ENCODE measurements at regions not wholly inside any gene's neighbourhood (a gene's known extent, or its start where the extent isn't known, plus 50 kb on each side); places are given as distances from the start of the nearest gene placed in this dataset.

DNA sequence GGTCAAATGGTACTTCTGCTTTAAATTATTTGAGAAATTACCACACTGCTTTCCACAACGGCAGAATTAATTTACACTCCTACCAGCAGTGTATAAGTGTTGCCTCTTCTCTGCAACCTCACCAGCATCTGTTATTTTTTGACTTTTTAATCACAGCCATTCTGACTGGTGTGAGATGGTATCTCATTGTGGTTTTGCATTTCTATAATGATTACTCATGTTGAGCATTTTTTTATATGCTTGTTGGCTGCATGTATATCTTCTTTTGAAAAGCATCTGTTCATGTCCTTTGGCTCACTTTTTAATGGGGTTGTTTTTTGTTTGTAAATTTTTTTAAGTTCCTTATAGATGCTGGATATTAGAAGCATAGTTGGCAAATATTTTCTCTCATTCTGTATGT is 446.7 kb downstream of the PMP22 start:
- no CpG with 5 or more reads among the region's 1 CpG for WGBS (ENCODE audit: extremely low coverage, insufficient coverage, low lambda C conversion rate)
- no peak overlapping the region for H4K5ac ChIP-seq (ENCODE audit: low read length)
- no peak overlapping the region for H4K8ac ChIP-seq (ENCODE audit: low read depth, low read length)
- H3K18ac ChIP-seq (ENCODE audit: low read length) = no peak overlapping the region
- no peak overlapping the region for H2BK5ac ChIP-seq (ENCODE audit: low read length)
- no peaks in the 10 kb centered on the region for H3K79me2 ChIP-seq (ENCODE audit: control insufficient read depth, insufficient read depth, low read length)
- H3K4ac ChIP-seq (ENCODE audit: low read depth, low read length) = no peak overlapping the region
- no peaks in the 10 kb centered on the region for H3K36me3 ChIP-seq (ENCODE audit: control insufficient read depth, insufficient read depth, low read length)
- H3K27ac ChIP-seq (ENCODE audit: low read depth, low read length) = no peak overlapping the region
- H3K27me3 ChIP-seq (ENCODE audit: insufficient read depth, low read length, poor library complexity) = no peaks in the 10 kb centered on the region
- H3K4me3 ChIP-seq (ENCODE audit: low read length) = no peak overlapping the region
- no peak overlapping the region for H3K56ac ChIP-seq (ENCODE audit: low read length)
- H3K9ac ChIP-seq (ENCODE audit: low read length) = no peak overlapping the region
- no peak overlapping the region for H3K23ac ChIP-seq (ENCODE audit: low read length)
- no peaks in the 10 kb centered on the region for H3K4me1 ChIP-seq (ENCODE audit: control insufficient read depth, low read depth, low read length)
- no peak overlapping the region for H2AK5ac ChIP-seq (ENCODE audit: low read length)
- DNase-seq = no peak
- H2BK120ac ChIP-seq (ENCODE audit: low read depth, low read length) = no peak overlapping the region
- no peak overlapping the region for H2BK15ac ChIP-seq (replicated peaks; ENCODE audit: low read depth)
- no peaks in the 10 kb centered on the region for H3K79me1 ChIP-seq (ENCODE audit: low read length)
- H3K4me2 ChIP-seq (ENCODE audit: low read length) = no peak overlapping the region

DNA sequence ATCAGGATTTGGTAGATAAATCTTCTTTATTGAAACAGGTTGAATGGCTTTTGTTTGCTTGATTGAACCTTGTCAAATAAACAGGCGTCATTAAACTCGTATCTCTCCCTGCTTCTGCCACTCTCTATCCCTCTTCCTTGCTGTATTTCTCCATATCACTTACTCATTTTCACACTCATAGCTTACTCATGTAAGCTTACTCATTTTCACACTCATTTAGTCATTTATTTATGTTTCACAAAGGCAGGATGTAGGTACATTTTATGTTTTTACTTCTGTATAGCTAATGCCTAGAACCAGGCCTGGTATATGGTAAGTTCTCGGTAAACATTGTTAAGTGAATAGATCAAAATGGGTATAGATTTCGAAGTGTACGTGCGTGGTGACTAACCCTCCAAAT is 450.0 kb downstream of the PMP22 start:
- H3K36me3 ChIP-seq (ENCODE audit: control insufficient read depth, insufficient read depth, low read length) = no peaks in the 10 kb centered on the region
- no peak overlapping the region for H3K56ac ChIP-seq (ENCODE audit: low read length)
- no peak overlapping the region for H3K18ac ChIP-seq (ENCODE audit: low read length)
- no peak overlapping the region for H4K5ac ChIP-seq (ENCODE audit: low read length)
- H3K27ac ChIP-seq (ENCODE audit: low read depth, low read length) = no peak overlapping the region
- H3K4me3 ChIP-seq (ENCODE audit: low read length) = no peak overlapping the region
- no peaks in the 10 kb centered on the region for H3K4me1 ChIP-seq (ENCODE audit: control insufficient read depth, low read depth, low read length)
- no peak overlapping the region for H3K23ac ChIP-seq (ENCODE audit: low read length)
- no peak overlapping the region for H3K9ac ChIP-seq (ENCODE audit: low read length)
- H3K79me1 ChIP-seq (ENCODE audit: low read length) = no peaks in the 10 kb centered on the region
- H3K27me3 ChIP-seq (ENCODE audit: insufficient read depth, low read length, poor library complexity) = no peaks in the 10 kb centered on the region
- no CpG with 5 or more reads among the region's 6 CpGs for WGBS (ENCODE audit: extremely low coverage, insufficient coverage, low lambda C conversion rate)
- no peaks in the 10 kb centered on the region for H3K79me2 ChIP-seq (ENCODE audit: control insufficient read depth, insufficient read depth, low read length)
- no peak overlapping the region for H3K4ac ChIP-seq (ENCODE audit: low read depth, low read length)
- no peak overlapping the region for H2BK5ac ChIP-seq (ENCODE audit: low read length)
- H2BK15ac ChIP-seq (replicated peaks; ENCODE audit: low read depth) = no peak overlapping the region
- no peak overlapping the region for H2BK120ac ChIP-seq (ENCODE audit: low read depth, low read length)
- no peak for DNase-seq
- no peak overlapping the region for H4K8ac ChIP-seq (ENCODE audit: low read depth, low read length)
- H3K4me2 ChIP-seq (ENCODE audit: low read length) = no peak overlapping the region
- H2AK5ac ChIP-seq (ENCODE audit: low read length) = no peak overlapping the region

DNA sequence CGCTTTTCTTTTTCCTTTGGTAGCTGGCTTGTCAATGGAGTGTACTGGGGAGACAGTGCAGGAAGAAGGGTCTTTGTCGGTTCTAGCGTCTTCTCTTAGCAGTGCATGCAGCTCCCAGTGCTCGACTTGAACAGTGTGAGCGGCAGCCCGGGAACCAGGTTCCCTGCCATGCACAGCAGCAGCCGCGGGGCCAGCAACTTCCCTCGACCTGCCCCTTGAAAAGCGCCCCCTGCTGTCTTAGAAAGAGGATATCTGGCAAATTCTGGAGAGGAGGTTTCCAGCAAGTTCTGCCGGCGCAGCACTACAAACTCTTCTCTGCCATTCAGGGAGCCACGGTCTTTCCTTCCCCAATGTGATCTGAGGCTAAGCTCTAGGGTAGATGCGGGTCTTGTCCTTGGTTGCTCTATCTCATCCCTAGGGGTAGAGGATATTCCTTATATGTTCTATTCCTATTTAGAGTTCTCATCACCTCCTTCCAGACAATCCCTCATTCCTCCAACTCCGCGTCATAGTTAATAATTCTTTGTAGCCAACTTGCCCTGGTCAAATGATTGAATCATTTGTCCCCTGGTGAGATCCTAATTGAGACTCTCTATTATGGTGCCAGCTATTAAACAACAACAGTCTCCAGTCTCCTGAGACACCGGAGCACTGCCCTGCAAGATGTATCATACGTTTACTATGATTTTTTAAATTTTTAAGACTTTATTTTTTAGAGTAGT is 451.3 kb downstream of the PMP22 start:
- no peak overlapping the region for H2BK120ac ChIP-seq (ENCODE audit: low read depth, low read length)
- peak; percentile 85 for DNase-seq

DNA sequence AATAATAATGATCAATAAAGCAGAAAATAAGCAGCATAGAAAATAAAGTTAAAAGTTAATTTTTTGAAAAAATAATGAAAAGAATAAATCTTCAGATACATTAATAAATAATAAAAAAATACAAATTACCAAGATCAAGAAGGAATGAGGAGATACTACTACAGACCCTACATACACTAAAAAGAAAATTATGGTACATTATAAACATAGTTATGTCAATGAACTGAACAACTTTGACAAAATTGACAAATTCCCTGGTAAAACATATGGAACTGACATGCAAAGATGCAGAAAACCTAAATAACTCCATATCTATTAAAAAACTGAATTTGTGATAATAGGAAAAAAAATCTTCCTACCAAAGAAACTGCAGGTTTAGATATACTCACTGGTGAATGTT is 456.7 kb downstream of the PMP22 start:
- Histone ChIP-seq H3K79me2 (ENCODE audit: control insufficient read depth, insufficient read depth, low read length) (no peaks in the 10 kb centered on the region), H3K27ac (ENCODE audit: low read depth, low read length) (no peak overlapping the region), H3K27me3 (ENCODE audit: insufficient read depth, low read length, poor library complexity) (no peaks in the 10 kb centered on the region), H2BK120ac (ENCODE audit: low read depth, low read length) (no peak overlapping the region), H4K8ac (ENCODE audit: low read depth, low read length) (no peak overlapping the region), H3K4me3 (ENCODE audit: low read length) (no peak overlapping the region), H3K79me1 (ENCODE audit: low read length) (no peaks in the 10 kb centered on the region), H3K4me1 (ENCODE audit: control insufficient read depth, low read depth, low read length) (no peaks in the 10 kb centered on the region), H3K56ac (ENCODE audit: low read length) (no peak overlapping the region), H3K18ac (ENCODE audit: low read length) (no peak overlapping the region), H4K5ac (ENCODE audit: low read length) (no peak overlapping the region), H3K9ac (ENCODE audit: low read length) (no peak overlapping the region), H3K4ac (ENCODE audit: low read depth, low read length) (no peak overlapping the region), H3K36me3 (ENCODE audit: control insufficient read depth, insufficient read depth, low read length) (no peaks in the 10 kb centered on the region), H3K23ac (ENCODE audit: low read length) (no peak overlapping the region), H2AK5ac (ENCODE audit: low read length) (no peak overlapping the region), H2BK5ac (ENCODE audit: low read length) (no peak overlapping the region), H2BK15ac (replicated peaks; ENCODE audit: low read depth) (no peak overlapping the region), H3K4me2 (ENCODE audit: low read length) (no peak overlapping the region)
- no peak for DNase-seq

More for the DNA sequence above, 451.3 kb downstream of the PMP22 start:
- Histone ChIP-seq H4K5ac (ENCODE audit: low read length) (no peak overlapping the region), H3K4me1 (ENCODE audit: control insufficient read depth, low read depth, low read length) (no peaks in the 10 kb centered on the region), H3K36me3 (ENCODE audit: control insufficient read depth, insufficient read depth, low read length) (no peaks in the 10 kb centered on the region), H3K18ac (ENCODE audit: low read length) (no peak overlapping the region), H2BK15ac (replicated peaks; ENCODE audit: low read depth) (no peak overlapping the region), H3K4ac (ENCODE audit: low read depth, low read length) (no peak overlapping the region), H3K79me1 (ENCODE audit: low read length) (no peaks in the 10 kb centered on the region), H3K27ac (ENCODE audit: low read depth, low read length) (no peak overlapping the region), H3K27me3 (ENCODE audit: insufficient read depth, low read length, poor library complexity) (no peaks in the 10 kb centered on the region), H3K9ac (ENCODE audit: low read length) (no peak overlapping the region), H3K56ac (ENCODE audit: low read length) (no peak overlapping the region), H3K23ac (ENCODE audit: low read length) (no peak overlapping the region), H4K8ac (ENCODE audit: low read depth, low read length) (no peak overlapping the region), H3K4me2 (ENCODE audit: low read length) (no peak overlapping the region), H2AK5ac (ENCODE audit: low read length) (no peak overlapping the region), H3K4me3 (ENCODE audit: low read length) (no peak overlapping the region), H2BK5ac (ENCODE audit: low read length) (no peak overlapping the region), H3K79me2 (ENCODE audit: control insufficient read depth, insufficient read depth, low read length) (no peaks in the 10 kb centered on the region)
- no CpG with 5 or more reads among the region's 18 CpGs for WGBS (ENCODE audit: extremely low coverage, insufficient coverage, low lambda C conversion rate)

DNA sequence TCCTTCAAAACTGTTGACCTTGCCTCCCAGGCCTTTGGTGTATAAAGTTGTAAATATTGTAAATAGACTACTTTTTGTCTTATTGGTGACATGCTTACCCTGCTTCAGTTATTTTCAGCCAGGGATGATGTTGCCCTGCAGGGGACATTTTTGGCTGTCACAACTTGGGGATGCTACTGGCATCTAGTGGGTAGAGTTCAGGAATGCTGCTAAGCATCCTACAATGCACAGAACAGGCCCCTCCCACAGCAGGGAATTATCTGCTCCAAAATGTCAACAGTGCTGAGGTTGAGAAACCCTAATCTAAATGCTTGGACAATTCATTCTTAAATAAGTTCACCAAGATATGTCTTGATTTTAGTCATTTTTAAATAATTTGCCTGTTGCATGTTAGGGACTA is 459.8 kb downstream of the PMP22 start:
- Histone ChIP-seq H3K56ac (ENCODE audit: low read length) (no peak overlapping the region), H3K4me1 (ENCODE audit: control insufficient read depth, low read depth, low read length) (no peaks in the 10 kb centered on the region), H3K27me3 (ENCODE audit: insufficient read depth, low read length, poor library complexity) (no peaks in the 10 kb centered on the region), H2BK15ac (replicated peaks; ENCODE audit: low read depth) (no peak overlapping the region), H4K8ac (ENCODE audit: low read depth, low read length) (no peak overlapping the region), H3K4ac (ENCODE audit: low read depth, low read length) (no peak overlapping the region), H3K27ac (ENCODE audit: low read depth, low read length) (no peak overlapping the region), H4K5ac (ENCODE audit: low read length) (no peak overlapping the region), H3K18ac (ENCODE audit: low read length) (no peak overlapping the region), H3K23ac (ENCODE audit: low read length) (no peak overlapping the region), H2BK120ac (ENCODE audit: low read depth, low read length) (no peak overlapping the region), H3K4me3 (ENCODE audit: low read length) (no peak overlapping the region), H3K36me3 (ENCODE audit: control insufficient read depth, insufficient read depth, low read length) (no peaks in the 10 kb centered on the region), H2BK5ac (ENCODE audit: low read length) (no peak overlapping the region), H2AK5ac (ENCODE audit: low read length) (no peak overlapping the region), H3K79me1 (ENCODE audit: low read length) (no peaks in the 10 kb centered on the region), H3K9ac (ENCODE audit: low read length) (no peak overlapping the region), H3K79me2 (ENCODE audit: control insufficient read depth, insufficient read depth, low read length) (no peaks in the 10 kb centered on the region), H3K4me2 (ENCODE audit: low read length) (no peak overlapping the region)
- DNase-seq = peak; percentile 64

DNA sequence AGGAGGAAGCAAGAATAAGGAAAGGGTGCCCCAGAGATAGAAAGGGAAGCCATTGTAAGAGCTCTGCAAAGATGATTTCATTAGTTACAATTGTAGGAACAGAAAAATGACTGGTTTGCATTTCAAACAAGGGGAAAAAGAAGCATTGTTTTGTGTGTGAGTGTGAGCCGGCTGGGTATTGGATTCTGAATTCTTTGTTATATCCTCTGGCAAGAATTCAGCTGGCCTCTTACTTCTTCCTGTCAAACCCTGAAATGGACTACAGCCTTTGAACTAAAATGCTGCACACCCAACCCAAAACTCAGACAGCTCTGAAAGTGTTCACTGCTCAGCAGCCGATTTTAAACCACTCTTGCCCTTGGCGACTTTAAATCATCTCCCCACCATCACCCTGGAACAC is 461.3 kb downstream of the PMP22 start:
- Histone ChIP-seq H2BK120ac (ENCODE audit: low read depth, low read length) (no peak overlapping the region), H3K56ac (ENCODE audit: low read length) (no peak overlapping the region), H3K4me1 (ENCODE audit: control insufficient read depth, low read depth, low read length) (no peaks in the 10 kb centered on the region), H3K9ac (ENCODE audit: low read length) (no peak overlapping the region), H2BK5ac (ENCODE audit: low read length) (no peak overlapping the region), H3K79me1 (ENCODE audit: low read length) (no peaks in the 10 kb centered on the region), H3K36me3 (ENCODE audit: control insufficient read depth, insufficient read depth, low read length) (no peaks in the 10 kb centered on the region), H2BK15ac (replicated peaks; ENCODE audit: low read depth) (no peak overlapping the region), H4K8ac (ENCODE audit: low read depth, low read length) (no peak overlapping the region), H3K4me3 (ENCODE audit: low read length) (no peak overlapping the region), H3K27ac (ENCODE audit: low read depth, low read length) (no peak overlapping the region), H2AK5ac (ENCODE audit: low read length) (no peak overlapping the region), H4K5ac (ENCODE audit: low read length) (no peak overlapping the region), H3K23ac (ENCODE audit: low read length) (no peak overlapping the region), H3K18ac (ENCODE audit: low read length) (peak overlapping the region; percentile 10), H3K4ac (ENCODE audit: low read depth, low read length) (no peak overlapping the region), H3K27me3 (ENCODE audit: insufficient read depth, low read length, poor library complexity) (no peaks in the 10 kb centered on the region), H3K79me2 (ENCODE audit: control insufficient read depth, insufficient read depth, low read length) (no peaks in the 10 kb centered on the region), H3K4me2 (ENCODE audit: low read length) (no peak overlapping the region)
- no CpG with 5 or more reads among the region's 3 CpGs for WGBS (ENCODE audit: extremely low coverage, insufficient coverage, low lambda C conversion rate)
- DNase-seq = no peak

Data from mesendoderm (in vitro differentiated cells).